Esophagus muscularis mucosa (tissue), 3 donors: ENCODE measurements at regions not wholly inside any gene's neighbourhood (a gene's known extent, or its start where the extent isn't known, plus 50 kb on each side); places are given as distances from the start of the nearest gene placed in this dataset.

Experiments used
- POLR2AphosphoS5 ChIP-seq, 2 donors: sonication (generic); formaldehyde crosslinking; IDR thresholded peaks; one replicate each; pipeline ENCODE4 v1.6.1; 2017; ENCODE audit warnings: antibody characterized with exemption in 2 of 2
- TF ChIP-seq, protein P1 (sequence below), 3 experiments: fragments of 200-600 bp in 2 of 3; fragments of 450-650 bp in 1 of 3; sonication (generic) in 2 of 3; IDR thresholded peaks; one replicate each; pipeline ENCODE4 v1.5.1; 2017 to 2019; ENCODE audit warnings: antibody characterized with exemption in 3 of 3, mild to moderate bottlenecking in 2 of 3, moderate library complexity in 1 of 3

DNA sequence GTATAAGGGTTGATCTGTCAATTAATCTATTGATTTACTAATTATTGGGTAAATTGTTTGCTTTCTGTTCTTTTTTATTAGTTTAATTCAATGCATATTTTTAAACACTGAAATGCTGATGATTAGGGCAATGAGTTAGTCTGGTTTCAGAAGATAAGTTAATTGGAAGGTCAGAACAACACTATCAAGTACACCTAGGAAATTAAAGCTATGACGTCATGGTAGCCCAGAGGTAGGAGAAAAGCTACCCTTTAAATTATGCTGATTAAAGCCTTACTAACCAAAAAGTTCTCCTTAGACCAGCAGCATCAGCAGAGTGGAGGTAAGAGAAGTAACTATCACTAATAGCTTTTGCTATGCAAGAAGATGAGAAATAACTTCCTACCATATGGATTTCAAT, 770.4 kb upstream of the ARPP21 start:
- no peak for TF ChIP-seq POLR2AphosphoS5 (IDR thresholded peaks at IDR 0.05)
- TF ChIP-seq, protein P1, sequence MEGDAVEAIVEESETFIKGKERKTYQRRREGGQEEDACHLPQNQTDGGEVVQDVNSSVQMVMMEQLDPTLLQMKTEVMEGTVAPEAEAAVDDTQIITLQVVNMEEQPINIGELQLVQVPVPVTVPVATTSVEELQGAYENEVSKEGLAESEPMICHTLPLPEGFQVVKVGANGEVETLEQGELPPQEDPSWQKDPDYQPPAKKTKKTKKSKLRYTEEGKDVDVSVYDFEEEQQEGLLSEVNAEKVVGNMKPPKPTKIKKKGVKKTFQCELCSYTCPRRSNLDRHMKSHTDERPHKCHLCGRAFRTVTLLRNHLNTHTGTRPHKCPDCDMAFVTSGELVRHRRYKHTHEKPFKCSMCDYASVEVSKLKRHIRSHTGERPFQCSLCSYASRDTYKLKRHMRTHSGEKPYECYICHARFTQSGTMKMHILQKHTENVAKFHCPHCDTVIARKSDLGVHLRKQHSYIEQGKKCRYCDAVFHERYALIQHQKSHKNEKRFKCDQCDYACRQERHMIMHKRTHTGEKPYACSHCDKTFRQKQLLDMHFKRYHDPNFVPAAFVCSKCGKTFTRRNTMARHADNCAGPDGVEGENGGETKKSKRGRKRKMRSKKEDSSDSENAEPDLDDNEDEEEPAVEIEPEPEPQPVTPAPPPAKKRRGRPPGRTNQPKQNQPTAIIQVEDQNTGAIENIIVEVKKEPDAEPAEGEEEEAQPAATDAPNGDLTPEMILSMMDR (IDR thresholded peaks at IDR 0.05), result no peak
